HG02571 (cell line): ENCODE measurements at regions not wholly inside any gene's neighbourhood (a gene's known extent, or its start where the extent isn't known, plus 50 kb on each side); places are given as distances from the start of the nearest gene placed in this dataset.

ENCODE experiments used
- ATAC-seq: cut with Tn5 transposase; IDR thresholded peaks from one replicate; pipeline ENCODE4 v1.9.1; 2021; ENCODE audit warnings: mild to moderate bottlenecking, moderate library complexity; ENCODE audit not compliant: unreplicated experiment

GRCh38 chr9:113646946-113647914 is 183.7 kb downstream of the RGS3 start:
- no peak for ATAC-seq

GRCh38 chr9:113648048-113648447 is 184.5 kb downstream of the RGS3 start:
- ATAC-seq = no peak

- no peak for ATAC-seq
Observed at GRCh38 chr9:113648586-113648985, 185.1 kb downstream of the RGS3 start.

GRCh38 chr9:113649054-113649453 is 185.5 kb downstream of the RGS3 start:
- no peak for ATAC-seq

- no peak for ATAC-seq
Observed at GRCh38 chr9:113649855-113650206, 186.3 kb downstream of the RGS3 start.

- ATAC-seq = no peak
Observed at GRCh38 chr9:113650207-113651131, 186.9 kb downstream of the RGS3 start.

GRCh38 chr9:113651896-113652295 is 188.4 kb downstream of the RGS3 start:
- no peak for ATAC-seq

GRCh38 chr9:113652355-113653152 is 189.0 kb downstream of the RGS3 start:
- ATAC-seq = no peak

GRCh38 chr9:113653746-113654604 is 190.4 kb downstream of the RGS3 start:
- no peak for ATAC-seq

GRCh38 chr9:113654605-113655428 is 191.3 kb downstream of the RGS3 start:
- ATAC-seq = no peak

GRCh38 chr9:113656771-113657670 is 193.5 kb downstream of the RGS3 start:
- no peak for ATAC-seq

GRCh38 chr9:113657765-113658544 is 194.4 kb downstream of the RGS3 start:
- ATAC-seq = peak; percentile 80

- ATAC-seq = no peak
Observed at GRCh38 chr9:113658545-113658895, 195.0 kb downstream of the RGS3 start.

GRCh38 chr9:113659039-113659438 is 195.5 kb downstream of the RGS3 start:
- no peak for ATAC-seq

GRCh38 chr9:113659740-113660139 is 196.2 kb downstream of the RGS3 start:
- ATAC-seq = no peak

GRCh38 chr9:113660196-113660595 is 196.7 kb downstream of the RGS3 start:
- ATAC-seq = no peak

GRCh38 chr9:113661074-113661473 is 197.5 kb downstream of the RGS3 start:
- no peak for ATAC-seq
